Neural crest cell (in vitro differentiated cells): ENCODE measurements at regions not wholly inside any gene's neighbourhood (a gene's known extent, or its start where the extent isn't known, plus 50 kb on each side); places are given as distances from the start of the nearest gene placed in this dataset.

Source experiments
- DNase-seq: peaks from one replicate; pipeline ENCODE4 v3.0.0; 2021; ENCODE audit warnings: low read depth, mixed read lengths, low spot score
- H3K27ac Mint-ChIP-seq: one replicate; pipeline ENCODE4 v1.8.0; 2021; ENCODE audit warnings: mild to moderate bottlenecking, mixed read lengths; ENCODE audit not compliant: unreplicated experiment
- H3K27me3 Mint-ChIP-seq: 2 replicates; pipeline ENCODE4 v1.8.0; 2021; ENCODE audit warnings: low read depth, mild to moderate bottlenecking, mixed read lengths
- H3K36me3 Mint-ChIP-seq: 2 replicates; pipeline ENCODE4 v1.8.0; 2021; ENCODE audit warnings: low read depth, mild to moderate bottlenecking, mixed read lengths
- H3K4me1 Mint-ChIP-seq: 2 replicates; pipeline ENCODE4 v1.8.0; 2021; ENCODE audit warnings: mixed read lengths
- H3K4me3 Mint-ChIP-seq: one replicate; pipeline ENCODE4 v1.8.0; 2021; ENCODE audit warnings: mild to moderate bottlenecking, mixed read lengths
- H3K9me3 Mint-ChIP-seq: 2 replicates; pipeline ENCODE4 v1.8.0; 2021; ENCODE audit warnings: mixed read lengths
- CTCF ChIP-seq: fragments of 200-600 bp; sonication (generic); conservative IDR thresholded peaks from 2 replicates; pipeline ENCODE4 v1.5.0; 2021; ENCODE audit warnings: antibody characterized with exemption, mild to moderate bottlenecking

- Mint-ChIP-seq H3K4me3 (no peak overlapping the region), H3K9me3 (peaks cover 2% of the 10 kb centered on the region), H3K27me3 (no peaks in the 10 kb centered on the region), H3K36me3 (no peaks in the 10 kb centered on the region), H3K4me1 (peaks cover 11% of the 10 kb centered on the region), H3K27ac (no peak overlapping the region)
- DNase-seq: no peak
- TF ChIP-seq CTCF: no peak
Observed at GRCh38 chr15:38040615-38041014, 106.2 kb downstream of the TMCO5A start.

GRCh38 chr15:38041576-38041975 is 107.1 kb downstream of the TMCO5A start:
- peaks cover 19% of the 10 kb centered on the region for H3K4me1 Mint-ChIP-seq
- no peak for TF ChIP-seq CTCF

GRCh38 chr15:38042211-38042610 is 107.8 kb downstream of the TMCO5A start:
- no peak for DNase-seq
- Mint-ChIP-seq H3K9me3 (peaks cover 6% of the 10 kb centered on the region), H3K27ac (no peak overlapping the region), H3K27me3 (no peaks in the 10 kb centered on the region), H3K36me3 (no peaks in the 10 kb centered on the region), H3K4me3 (no peak overlapping the region), H3K4me1 (peaks cover 26% of the 10 kb centered on the region)
- no peak for TF ChIP-seq CTCF

More at GRCh38 chr15:38041576-38041975, 107.1 kb downstream of the TMCO5A start:
- H3K36me3 Mint-ChIP-seq: no peaks in the 10 kb centered on the region
- H3K4me3 Mint-ChIP-seq: no peak overlapping the region
- peaks cover 5% of the 10 kb centered on the region for H3K9me3 Mint-ChIP-seq
- H3K27me3 Mint-ChIP-seq: no peaks in the 10 kb centered on the region
- DNase-seq: no peak
- H3K27ac Mint-ChIP-seq: no peak overlapping the region

GRCh38 chr15:38042707-38043445 is 108.4 kb downstream of the TMCO5A start:
- no peaks in the 10 kb centered on the region for H3K27me3 Mint-ChIP-seq
- no peak for DNase-seq
- TF ChIP-seq CTCF: no peak
- H3K4me1 Mint-ChIP-seq: peaks cover 32% of the 10 kb centered on the region
- no peak overlapping the region for H3K4me3 Mint-ChIP-seq
- peak overlapping the region; percentile 74 for H3K27ac Mint-ChIP-seq
- H3K9me3 Mint-ChIP-seq: peaks cover 9% of the 10 kb centered on the region
- H3K36me3 Mint-ChIP-seq: no peaks in the 10 kb centered on the region

DNA sequence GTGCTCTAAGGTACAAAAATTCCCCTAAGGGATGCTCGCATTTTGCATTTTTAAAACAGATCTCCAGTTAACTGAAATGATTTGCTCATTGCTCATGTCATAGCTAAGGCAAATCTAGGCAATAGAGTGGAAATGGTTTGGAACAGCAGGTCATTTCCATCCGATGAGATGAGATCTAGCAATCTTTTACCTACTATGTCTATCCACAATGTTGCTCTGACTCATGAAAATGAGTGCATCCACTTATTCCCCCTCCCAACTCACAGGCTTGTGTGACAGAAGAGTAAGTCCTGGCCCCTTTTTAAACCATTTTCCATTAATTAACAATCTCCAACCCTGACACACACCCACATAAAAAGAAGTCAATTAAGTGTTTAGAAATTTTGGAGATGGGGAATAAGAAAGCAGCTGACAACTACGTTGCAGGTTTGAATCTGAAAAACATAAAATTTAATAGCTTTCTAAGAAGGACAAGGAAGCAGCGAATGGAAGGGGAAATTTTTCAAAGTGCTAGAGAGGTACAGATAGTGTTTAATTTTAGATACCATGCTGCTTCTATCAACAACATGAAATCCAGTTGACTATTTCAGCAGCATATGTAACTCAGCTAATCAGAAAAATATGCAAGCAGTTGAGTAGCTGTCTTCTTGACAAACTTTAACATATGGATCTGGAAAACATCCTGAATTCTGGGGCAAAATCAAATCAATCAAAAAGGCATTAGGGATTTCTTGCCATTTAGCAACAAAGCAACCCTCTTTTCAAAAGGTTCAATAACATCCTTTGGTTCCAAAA is 112.0 kb downstream of the TMCO5A start:
- no peaks in the 10 kb centered on the region for H3K36me3 Mint-ChIP-seq
- TF ChIP-seq CTCF: no peak
- peaks cover 59% of the 10 kb centered on the region for H3K4me1 Mint-ChIP-seq
- no peaks in the 10 kb centered on the region for H3K27me3 Mint-ChIP-seq
- H3K4me3 Mint-ChIP-seq: no peak overlapping the region
- no peak for DNase-seq
- H3K9me3 Mint-ChIP-seq: peaks cover 9% of the 10 kb centered on the region
- no peak overlapping the region for H3K27ac Mint-ChIP-seq
